ENCODE measurements at regions not wholly inside any gene's neighbourhood (a gene's known extent, or its start where the extent isn't known, plus 50 kb on each side); places are given as distances from the start of the nearest gene placed in this dataset.

- no peaks in the 10 kb centered on the region for H3K79me2 ChIP-seq
- no peak for DNase-seq (ENCODE audit: low spot score)
- WGBS (ENCODE audit: low lambda C conversion rate, missing lambda C conversion rate) = 50% methylated on average over 5 of the region's 5 CpGs
- H3K9me2 ChIP-seq (replicated peaks; ENCODE audit: insufficient read depth) = no peaks in the 10 kb centered on the region
- no peaks in the 10 kb centered on the region for H3K9me3 ChIP-seq (ENCODE audit: low read depth)
- H3K4me1 ChIP-seq (ENCODE audit: insufficient read depth) = no peaks in the 10 kb centered on the region
- H3K4me2 ChIP-seq = no peak overlapping the region
- H3K36me3 ChIP-seq (replicated peaks; ENCODE audit: insufficient read depth, low read depth) = no peaks in the 10 kb centered on the region
- no peak overlapping the region for H3K27ac ChIP-seq
- no peak overlapping the region for H2AFZ ChIP-seq
- H4K20me1 ChIP-seq (ENCODE audit: insufficient read depth, poor library complexity, severe bottlenecking) = no peaks in the 10 kb centered on the region
- TF ChIP-seq EZH2 (IDR thresholded peaks at IDR 0.05; ENCODE audit: borderline replicate concordance) (no peak), CTCF (IDR thresholded peaks at IDR 0.05; ENCODE audit: poor library complexity) (no peak), EZH2phosphoT487 (IDR thresholded peaks at IDR 0.05; ENCODE audit: low read depth, severe bottlenecking, unreplicated experiment) (no peak)
- H3K27me3 ChIP-seq = no peaks in the 10 kb centered on the region
- H3K4me3 ChIP-seq = no peak overlapping the region
These were observed 376.0 kb upstream of the SMARCA2 start for GRCh38 chr9:1639166-1639565.

GRCh38 chr9:1647776-1648175, 367.4 kb upstream of the SMARCA2 start:
- TF ChIP-seq EZH2phosphoT487 (IDR thresholded peaks at IDR 0.05; ENCODE audit: low read depth, severe bottlenecking, unreplicated experiment) (no peak), CTCF (IDR thresholded peaks at IDR 0.05; ENCODE audit: poor library complexity) (no peak), EZH2 (IDR thresholded peaks at IDR 0.05; ENCODE audit: borderline replicate concordance) (no peak)
- Histone ChIP-seq H3K36me3 (replicated peaks; ENCODE audit: insufficient read depth, low read depth) (no peaks in the 10 kb centered on the region), H3K27ac (no peak overlapping the region), H2AFZ (no peak overlapping the region), H3K4me2 (no peak overlapping the region), H4K20me1 (ENCODE audit: insufficient read depth, poor library complexity, severe bottlenecking) (no peaks in the 10 kb centered on the region), H3K79me2 (no peaks in the 10 kb centered on the region), H3K9me3 (ENCODE audit: low read depth) (no peaks in the 10 kb centered on the region), H3K4me1 (ENCODE audit: insufficient read depth) (no peaks in the 10 kb centered on the region), H3K4me3 (no peak overlapping the region), H3K9me2 (replicated peaks; ENCODE audit: insufficient read depth) (no peaks in the 10 kb centered on the region), H3K27me3 (no peaks in the 10 kb centered on the region)
- no peak for DNase-seq (ENCODE audit: low spot score)
- 26% methylated on average over 1 of the region's 1 CpG for WGBS (ENCODE audit: low lambda C conversion rate, missing lambda C conversion rate)

- Histone ChIP-seq H3K4me2 (no peak overlapping the region), H3K27me3 (no peaks in the 10 kb centered on the region), H3K79me2 (no peaks in the 10 kb centered on the region), H3K9me2 (replicated peaks; ENCODE audit: insufficient read depth) (no peaks in the 10 kb centered on the region), H3K9me3 (ENCODE audit: low read depth) (no peaks in the 10 kb centered on the region), H3K4me1 (ENCODE audit: insufficient read depth) (no peaks in the 10 kb centered on the region), H3K27ac (no peak overlapping the region), H3K4me3 (no peak overlapping the region), H3K36me3 (replicated peaks; ENCODE audit: insufficient read depth, low read depth) (no peaks in the 10 kb centered on the region), H2AFZ (no peak overlapping the region), H4K20me1 (ENCODE audit: insufficient read depth, poor library complexity, severe bottlenecking) (no peaks in the 10 kb centered on the region)
- WGBS (ENCODE audit: low lambda C conversion rate, missing lambda C conversion rate) = 58% methylated on average over 4 of the region's 4 CpGs
- no peak for TF ChIP-seq CTCF (IDR thresholded peaks at IDR 0.05; ENCODE audit: poor library complexity)
- no peak for TF ChIP-seq EZH2 (IDR thresholded peaks at IDR 0.05; ENCODE audit: borderline replicate concordance)
- TF ChIP-seq EZH2phosphoT487 (IDR thresholded peaks at IDR 0.05; ENCODE audit: low read depth, severe bottlenecking, unreplicated experiment) = no peak
- DNase-seq (ENCODE audit: low spot score) = no peak
These were observed 361.9 kb upstream of the SMARCA2 start for GRCh38 chr9:1653282-1653681.

All from hepatocyte (in vitro differentiated cells).